Kidney epithelial cell (primary cell): ENCODE measurements at regions not wholly inside any gene's neighbourhood (a gene's known extent, or its start where the extent isn't known, plus 50 kb on each side); places are given as distances from the start of the nearest gene placed in this dataset.

ENCODE experiments used
- DNase-seq: peaks from one replicate; pipeline ENCODE4 v3.0.0-alpha.2; 2010; ENCODE audit warnings: low read depth
- H3K27me3 ChIP-seq: 2 replicates; pipeline ENCODE4 v1.6.0; 2011; ENCODE audit warnings: low read length; ENCODE audit not compliant: control insufficient read depth, insufficient read depth
- H3K36me3 ChIP-seq: 2 replicates; pipeline ENCODE4 v1.5.1; 2011; ENCODE audit warnings: low read length; ENCODE audit not compliant: control insufficient read depth, insufficient read depth
- H3K4me3 ChIP-seq: 2 replicates; pipeline ENCODE4 v1.5.1; 2011; ENCODE audit warnings: low read depth, mild to moderate bottlenecking, control low read depth, low read length
- TF ChIP-seq, protein P1 (sequence below): IDR thresholded peaks from 2 replicates; pipeline ENCODE4 v1.5.1; 2011; ENCODE audit warnings: mild to moderate bottlenecking, moderate library complexity, low read length, control low read depth, inconsistent platforms; ENCODE audit not compliant: insufficient read depth, poor library complexity, severe bottlenecking

- TF ChIP-seq, protein P1, sequence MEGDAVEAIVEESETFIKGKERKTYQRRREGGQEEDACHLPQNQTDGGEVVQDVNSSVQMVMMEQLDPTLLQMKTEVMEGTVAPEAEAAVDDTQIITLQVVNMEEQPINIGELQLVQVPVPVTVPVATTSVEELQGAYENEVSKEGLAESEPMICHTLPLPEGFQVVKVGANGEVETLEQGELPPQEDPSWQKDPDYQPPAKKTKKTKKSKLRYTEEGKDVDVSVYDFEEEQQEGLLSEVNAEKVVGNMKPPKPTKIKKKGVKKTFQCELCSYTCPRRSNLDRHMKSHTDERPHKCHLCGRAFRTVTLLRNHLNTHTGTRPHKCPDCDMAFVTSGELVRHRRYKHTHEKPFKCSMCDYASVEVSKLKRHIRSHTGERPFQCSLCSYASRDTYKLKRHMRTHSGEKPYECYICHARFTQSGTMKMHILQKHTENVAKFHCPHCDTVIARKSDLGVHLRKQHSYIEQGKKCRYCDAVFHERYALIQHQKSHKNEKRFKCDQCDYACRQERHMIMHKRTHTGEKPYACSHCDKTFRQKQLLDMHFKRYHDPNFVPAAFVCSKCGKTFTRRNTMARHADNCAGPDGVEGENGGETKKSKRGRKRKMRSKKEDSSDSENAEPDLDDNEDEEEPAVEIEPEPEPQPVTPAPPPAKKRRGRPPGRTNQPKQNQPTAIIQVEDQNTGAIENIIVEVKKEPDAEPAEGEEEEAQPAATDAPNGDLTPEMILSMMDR, result no peak
- DNase-seq, result no peak
- no peaks in the 10 kb centered on the region for H3K36me3 ChIP-seq
- no peak overlapping the region for H3K4me3 ChIP-seq
- H3K27me3 ChIP-seq, result peaks cover 79% of the 10 kb centered on the region
These were observed 92.0 kb upstream of the PAX2 start for GRCh38 chr10:100653238-100653956.

DNA sequence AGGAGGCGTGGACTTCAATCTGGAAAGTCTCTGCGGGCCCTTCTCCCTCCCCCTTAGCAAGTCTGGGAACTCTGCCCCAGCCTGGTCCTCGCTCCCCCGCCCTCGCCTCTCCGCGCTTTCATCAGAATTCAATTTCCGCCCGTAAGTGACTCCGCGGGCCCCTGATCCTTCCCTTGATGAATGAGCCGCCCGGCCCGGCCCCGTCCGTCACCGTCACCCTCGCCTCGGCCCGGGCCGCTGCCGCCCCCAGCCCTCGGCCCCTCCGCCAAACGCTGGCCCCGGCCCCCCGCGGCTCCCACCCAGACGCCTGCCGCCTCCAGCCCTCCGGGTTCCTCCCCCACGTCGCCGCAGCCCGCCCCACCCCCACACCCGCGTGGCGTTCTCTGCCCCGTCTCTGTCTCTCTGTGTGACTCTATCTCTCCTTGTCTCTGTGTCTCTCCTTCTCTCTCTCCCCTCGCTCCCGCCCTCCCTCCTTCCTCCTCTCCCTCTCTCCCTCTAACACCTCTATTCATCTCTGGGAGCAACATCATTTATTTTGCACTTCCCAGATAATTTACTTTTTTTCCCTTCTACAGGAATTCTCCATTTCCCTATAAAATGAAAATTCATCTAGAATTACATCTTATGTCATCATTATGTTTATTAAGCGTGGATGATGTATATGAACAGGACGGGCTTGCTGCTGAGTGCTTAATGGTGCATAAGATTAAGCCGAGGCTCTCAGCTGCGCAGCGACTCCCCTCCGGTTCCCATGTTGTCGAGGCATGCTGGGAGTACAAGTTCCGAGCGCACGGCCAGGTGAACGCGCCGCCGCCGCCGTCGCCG is 91.2 kb upstream of the PAX2 start:
- DNase-seq, result no peak
- TF ChIP-seq, protein P1, result no peak
- H3K27me3 ChIP-seq, result peaks cover 82% of the 10 kb centered on the region
- H3K4me3 ChIP-seq, result no peak overlapping the region
- no peaks in the 10 kb centered on the region for H3K36me3 ChIP-seq

DNA sequence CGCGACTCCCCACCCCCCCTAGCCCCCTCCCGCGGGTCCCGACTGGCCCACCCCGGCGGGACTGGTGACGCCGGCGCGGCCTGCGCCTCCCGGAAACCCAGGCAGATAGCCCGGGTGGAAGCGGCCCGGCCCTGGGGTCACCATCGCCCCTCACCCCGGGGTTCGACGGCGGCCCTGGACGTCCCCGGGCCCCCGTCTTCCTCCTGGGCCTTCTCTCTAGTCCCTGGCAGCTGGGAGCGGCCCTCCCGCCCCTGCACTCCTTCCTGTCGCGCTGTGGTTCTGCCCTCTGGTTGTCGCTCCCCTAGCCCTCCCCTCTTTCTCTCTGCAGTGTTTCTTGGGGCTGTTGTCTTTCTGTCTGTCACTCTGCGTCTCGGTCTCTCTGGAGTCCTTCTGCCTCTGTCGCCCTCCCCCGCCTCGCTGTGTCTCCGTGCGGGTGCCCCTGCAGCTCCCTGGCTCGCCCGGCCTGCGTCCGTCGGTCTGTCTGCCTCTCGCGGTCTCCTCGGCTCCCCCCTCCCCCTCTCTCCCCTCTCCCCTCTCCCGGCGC is 90.5 kb upstream of the PAX2 start:
- no peak for DNase-seq
- Histone ChIP-seq H3K27me3 (peaks cover 82% of the 10 kb centered on the region), H3K36me3 (no peaks in the 10 kb centered on the region), H3K4me3 (peak overlapping the region; percentile 9)
- TF ChIP-seq, protein P1, result no peak

DNA sequence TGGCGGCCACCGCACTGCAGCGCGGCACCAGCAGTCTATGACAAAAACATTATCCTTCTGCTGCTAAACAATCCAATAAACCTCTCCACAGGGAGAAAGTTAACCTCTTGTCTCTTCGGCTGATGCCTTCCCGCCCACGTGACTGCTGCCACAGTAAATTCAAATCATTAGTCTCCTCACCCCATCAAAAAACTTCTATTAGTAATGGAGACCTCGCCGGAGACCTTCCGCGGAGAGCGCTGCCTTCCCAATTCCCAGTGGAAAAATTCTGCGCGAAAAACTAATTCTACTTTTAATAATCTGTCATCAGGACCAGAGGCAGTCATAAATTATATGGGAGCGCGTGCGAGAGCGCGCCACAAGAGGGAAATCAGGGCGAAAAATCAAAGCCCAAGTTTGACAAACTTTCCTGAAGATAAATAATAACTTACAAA is 90.0 kb upstream of the PAX2 start:
- peaks cover 85% of the 10 kb centered on the region for H3K27me3 ChIP-seq
- H3K36me3 ChIP-seq, result no peaks in the 10 kb centered on the region
- DNase-seq, result no peak
- TF ChIP-seq, protein P1, result no peak
- no peak overlapping the region for H3K4me3 ChIP-seq

GRCh38 chr10:100655760-100656421 is 89.5 kb upstream of the PAX2 start:
- Histone ChIP-seq H3K4me3 (peak overlapping the region; percentile 18), H3K27me3 (peaks cover 82% of the 10 kb centered on the region), H3K36me3 (no peaks in the 10 kb centered on the region)
- no peak for DNase-seq
- TF ChIP-seq, protein P1, result no peak
